SK-N-MC (cell line): ENCODE measurements at regions not wholly inside any gene's neighbourhood (a gene's known extent, or its start where the extent isn't known, plus 50 kb on each side); places are given as distances from the start of the nearest gene placed in this dataset.
"Not testable (repeated sequence)": the region's sequence is repeated elsewhere in the genome, so short reads cannot be mapped to it uniquely, and the experiment has no call there.

Experiments used
- DNase-seq: peaks from one replicate; pipeline ENCODE4 v3.0.0-alpha.2; 2011; ENCODE audit warnings: low read depth, low spot score
- H3K27ac ChIP-seq: fragments of 200-600 bp; sonication (generic); 2 replicates; pipeline ENCODE4 v1.5.1; 2016; ENCODE audit warnings: mixed run types
- H3K36me3 ChIP-seq: fragments of 200-600 bp; sonication (generic); 2 replicates; pipeline ENCODE4 v1.6.1; 2017; ENCODE audit warnings: antibody characterized with exemption, low read length, mixed read lengths; ENCODE audit not compliant: insufficient read depth
- H3K4me3 ChIP-seq: fragments of 200-600 bp; sonication (generic); 2 replicates; pipeline ENCODE4 v1.5.1; 2016
- H3K9ac ChIP-seq: fragments of 200-600 bp; sonication (generic); 2 replicates; pipeline ENCODE4 v1.8.0; 2017; ENCODE audit warnings: mixed run types, mixed read lengths; ENCODE audit not compliant: insufficient read length
- H3K9me3 ChIP-seq: fragments of 200-600 bp; sonication (generic); 2 replicates; pipeline ENCODE4 v1.6.1; 2017; ENCODE audit warnings: low read depth, mild to moderate bottlenecking, antibody characterized with exemption, low read length, moderate library complexity, mixed read lengths
- EZH2 ChIP-seq: fragments of 200-600 bp; sonication (generic); IDR thresholded peaks from one replicate; pipeline ENCODE4 v1.6.1; 2017; ENCODE audit warnings: antibody characterized with exemption
- FOXP2 ChIP-seq: optimal IDR thresholded peaks from 2 replicates; pipeline ENCODE3; 2011; ENCODE audit warnings: mild to moderate bottlenecking, moderate library complexity; ENCODE audit not compliant: insufficient read depth; ENCODE audit errors: extremely low read length, control extremely low read depth
- POLR2AphosphoS5 ChIP-seq: IDR thresholded peaks from 2 replicates; pipeline ENCODE4 v1.6.1; 2012; ENCODE audit warnings: mild to moderate bottlenecking, low read depth, low read length, borderline replicate concordance

GRCh38 chr4:163710158-163710557 is 215.7 kb downstream of the TMA16 start:
- H3K9ac ChIP-seq: no peak overlapping the region
- H3K36me3 ChIP-seq: no peaks in the 10 kb centered on the region
- H3K27ac ChIP-seq: no peak overlapping the region
- no peaks in the 10 kb centered on the region; the same call in 1 of the 2 replicates for H3K9me3 ChIP-seq
- no peak for DNase-seq
- TF ChIP-seq FOXP2 (no peak), EZH2 (no peak), POLR2AphosphoS5 (no peak)
- no peak overlapping the region for H3K4me3 ChIP-seq

- H3K9ac ChIP-seq, H3K9me3 ChIP-seq, H3K36me3 ChIP-seq, H3K27ac ChIP-seq, DNase-seq, H3K4me3 ChIP-seq: not testable (repeated sequence)
Observed at GRCh38 chr4:163724495-163724894, 230.0 kb downstream of the TMA16 start.

GRCh38 chr4:163726641-163727040 is 232.2 kb downstream of the TMA16 start:
- Histone ChIP-seq H3K4me3 (no peak overlapping the region), H3K27ac (no peak overlapping the region), H3K36me3 (no peaks in the 10 kb centered on the region), H3K9ac (no peak overlapping the region), H3K9me3 (peaks cover 11% of the 10 kb centered on the region; the same call in 1 of the 2 replicates)
- DNase-seq: no peak
- TF ChIP-seq FOXP2 (no peak), EZH2 (no peak), POLR2AphosphoS5 (no peak)

- Histone ChIP-seq H3K36me3 (no peaks in the 10 kb centered on the region), H3K9ac (no peak overlapping the region), H3K9me3 (peaks cover 14% of the 10 kb centered on the region; the same call in 1 of the 2 replicates), H3K27ac (no peak overlapping the region), H3K4me3 (no peak overlapping the region)
- no peak for TF ChIP-seq EZH2
- no peak for TF ChIP-seq POLR2AphosphoS5
- TF ChIP-seq FOXP2: no peak
- DNase-seq: no peak
Observed at GRCh38 chr4:163731071-163731470, 236.6 kb downstream of the TMA16 start.

GRCh38 chr4:163732473-163732872 is 238.0 kb downstream of the TMA16 start:
- Histone ChIP-seq H3K4me3 (no peak overlapping the region), H3K27ac (no peak overlapping the region), H3K9me3 (peaks cover 14% of the 10 kb centered on the region; the same call in 1 of the 2 replicates), H3K36me3 (no peaks in the 10 kb centered on the region), H3K9ac (no peak overlapping the region)
- TF ChIP-seq EZH2 (no peak), FOXP2 (no peak), POLR2AphosphoS5 (no peak)
- no peak for DNase-seq

GRCh38 chr4:163736876-163737275 is 242.4 kb downstream of the TMA16 start:
- H3K27ac ChIP-seq: peak overlapping the region; percentile 26; the same call in 1 of the 2 replicates
- no peaks in the 10 kb centered on the region for H3K36me3 ChIP-seq
- TF ChIP-seq EZH2: no peak
- no peak for TF ChIP-seq FOXP2
- TF ChIP-seq POLR2AphosphoS5: no peak
- no peak overlapping the region for H3K4me3 ChIP-seq
- H3K9me3 ChIP-seq: peaks cover under 1% of the 10 kb centered on the region; the same call in 1 of the 2 replicates
- H3K9ac ChIP-seq: no peak overlapping the region
- no peak for DNase-seq

GRCh38 chr4:163737846-163738245 is 243.4 kb downstream of the TMA16 start:
- H3K9me3 ChIP-seq, H3K36me3 ChIP-seq, H3K9ac ChIP-seq, DNase-seq: not testable (repeated sequence)
- peak overlapping the region; percentile 84 for H3K27ac ChIP-seq
- peak overlapping the region; percentile 49 for H3K4me3 ChIP-seq

GRCh38 chr4:163738521-163738920 is 244.0 kb downstream of the TMA16 start:
- DNase-seq: no peak
- H3K36me3 ChIP-seq: no peaks in the 10 kb centered on the region
- no peaks in the 10 kb centered on the region; the same call in 1 of the 2 replicates for H3K9me3 ChIP-seq
- TF ChIP-seq POLR2AphosphoS5 (no peak), FOXP2 (no peak), EZH2 (no peak)
- H3K4me3 ChIP-seq: peak overlapping the region; percentile 49
- H3K27ac ChIP-seq: peak overlapping the region; percentile 84
- no peak overlapping the region for H3K9ac ChIP-seq

- DNase-seq: no peak
- H3K9me3 ChIP-seq: no peaks in the 10 kb centered on the region
- no peaks in the 10 kb centered on the region for H3K36me3 ChIP-seq
- no peak overlapping the region for H3K27ac ChIP-seq
- no peak overlapping the region for H3K9ac ChIP-seq
- no peak for TF ChIP-seq FOXP2
- TF ChIP-seq POLR2AphosphoS5: no peak
- H3K4me3 ChIP-seq: no peak overlapping the region
Observed at GRCh38 chr4:163744861-163745260, 250.4 kb downstream of the TMA16 start.

- DNase-seq: no peak
- Histone ChIP-seq H3K9ac (no peak overlapping the region), H3K4me3 (no peak overlapping the region), H3K9me3 (no peaks in the 10 kb centered on the region), H3K36me3 (no peaks in the 10 kb centered on the region), H3K27ac (no peak overlapping the region)
- no peak for TF ChIP-seq EZH2
- no peak for TF ChIP-seq FOXP2
- no peak for TF ChIP-seq POLR2AphosphoS5
Observed at GRCh38 chr4:163747293-163747692, 252.8 kb downstream of the TMA16 start.
